Choroid plexus epithelial cell (primary cell): ENCODE measurements at regions not wholly inside any gene's neighbourhood (a gene's known extent, or its start where the extent isn't known, plus 50 kb on each side); places are given as distances from the start of the nearest gene placed in this dataset.
A peak's percentile ranks its signal among the peaks of the same experiment; 100 is the strongest.
"Not testable (repeated sequence)": the region's sequence is repeated elsewhere in the genome, so short reads cannot be mapped to it uniquely, and the experiment has no call there.

Experiments
- DNase-seq: peaks from one replicate; pipeline ENCODE4 v3.0.0-alpha.2; 2010; ENCODE audit warnings: low read depth
- H3K4me3 ChIP-seq: 2 replicates; pipeline ENCODE4 v1.5.1; 2011; ENCODE audit warnings: low read depth, mild to moderate bottlenecking, control low read depth, low read length, moderate library complexity
- TF ChIP-seq, protein P1 (sequence below): conservative IDR thresholded peaks from 2 replicates; pipeline ENCODE4 v1.5.1; 2011; ENCODE audit warnings: low read depth, mild to moderate bottlenecking, control low read depth, inconsistent platforms, low read length, moderate library complexity

DNA sequence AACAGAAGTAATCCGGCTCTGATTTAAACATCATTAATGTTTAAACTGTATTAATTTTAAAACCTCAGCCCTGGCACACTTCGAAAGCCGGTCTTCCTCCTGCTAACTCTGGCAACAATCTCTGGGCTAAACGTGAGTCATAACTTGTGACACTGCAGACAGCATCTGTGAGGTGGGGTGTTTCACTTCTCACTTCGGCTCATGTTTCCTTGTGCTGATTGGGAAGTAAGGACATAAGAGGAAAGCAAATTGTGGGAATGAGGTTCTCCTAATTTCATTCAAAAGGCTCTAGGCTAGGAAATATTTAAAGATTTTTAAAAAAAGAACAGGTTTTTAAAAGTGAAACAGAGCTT lies 139.9 kb upstream of the USP9X start:
- H3K4me3 ChIP-seq, result no peak overlapping the region
- peak; percentile 84 for DNase-seq
- TF ChIP-seq, protein P1, sequence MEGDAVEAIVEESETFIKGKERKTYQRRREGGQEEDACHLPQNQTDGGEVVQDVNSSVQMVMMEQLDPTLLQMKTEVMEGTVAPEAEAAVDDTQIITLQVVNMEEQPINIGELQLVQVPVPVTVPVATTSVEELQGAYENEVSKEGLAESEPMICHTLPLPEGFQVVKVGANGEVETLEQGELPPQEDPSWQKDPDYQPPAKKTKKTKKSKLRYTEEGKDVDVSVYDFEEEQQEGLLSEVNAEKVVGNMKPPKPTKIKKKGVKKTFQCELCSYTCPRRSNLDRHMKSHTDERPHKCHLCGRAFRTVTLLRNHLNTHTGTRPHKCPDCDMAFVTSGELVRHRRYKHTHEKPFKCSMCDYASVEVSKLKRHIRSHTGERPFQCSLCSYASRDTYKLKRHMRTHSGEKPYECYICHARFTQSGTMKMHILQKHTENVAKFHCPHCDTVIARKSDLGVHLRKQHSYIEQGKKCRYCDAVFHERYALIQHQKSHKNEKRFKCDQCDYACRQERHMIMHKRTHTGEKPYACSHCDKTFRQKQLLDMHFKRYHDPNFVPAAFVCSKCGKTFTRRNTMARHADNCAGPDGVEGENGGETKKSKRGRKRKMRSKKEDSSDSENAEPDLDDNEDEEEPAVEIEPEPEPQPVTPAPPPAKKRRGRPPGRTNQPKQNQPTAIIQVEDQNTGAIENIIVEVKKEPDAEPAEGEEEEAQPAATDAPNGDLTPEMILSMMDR, result no peak

GRCh38 chrX:40947276-40947675 lies 138.0 kb upstream of the USP9X start:
- TF ChIP-seq, protein P1, result no peak
- no peak overlapping the region for H3K4me3 ChIP-seq
- DNase-seq, result peak; percentile 61

DNA sequence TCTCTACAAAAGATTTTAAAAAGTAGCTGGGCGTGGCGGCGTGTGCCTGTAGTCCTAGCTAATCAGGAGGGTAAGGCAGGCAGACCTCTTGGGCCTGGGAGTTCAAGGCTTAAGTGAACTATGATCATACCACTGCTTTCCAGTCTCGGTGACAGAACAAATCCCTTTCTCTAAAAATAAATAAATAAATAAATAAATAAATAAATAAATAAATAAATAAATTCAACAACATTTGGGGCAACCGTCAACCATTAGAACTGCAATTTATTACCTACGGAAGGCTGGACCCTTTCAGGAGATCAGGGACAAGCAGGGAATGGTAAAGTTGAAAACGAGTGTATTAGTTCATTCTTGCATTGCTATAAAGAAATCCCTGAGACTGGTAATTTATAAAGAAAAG lies 136.2 kb upstream of the USP9X start:
- H3K4me3 ChIP-seq, result no peak overlapping the region
- TF ChIP-seq, protein P1, result no peak
- no peak for DNase-seq

DNA sequence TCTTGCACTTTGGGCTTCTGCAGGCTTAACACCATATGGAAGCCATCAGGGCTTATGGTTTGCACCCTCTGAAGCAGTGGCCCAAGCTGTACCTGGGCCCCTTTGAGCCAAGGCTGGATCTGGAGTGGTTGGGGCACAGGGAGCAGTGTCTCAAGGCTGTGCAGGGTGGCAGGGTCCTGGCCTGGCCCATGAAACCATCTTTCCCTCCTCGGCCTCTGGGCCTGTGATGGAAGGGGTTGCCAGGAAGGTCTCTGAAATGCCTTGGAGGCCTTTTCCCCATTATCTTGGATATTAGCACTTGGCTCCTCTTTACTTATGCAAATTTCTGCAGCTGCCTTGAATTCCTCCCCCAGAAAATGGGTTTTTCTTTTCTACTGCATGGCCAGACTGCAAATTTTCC lies 134.7 kb upstream of the USP9X start:
- no peak for DNase-seq
- TF ChIP-seq, protein P1, result no peak
- no peak overlapping the region for H3K4me3 ChIP-seq

DNA sequence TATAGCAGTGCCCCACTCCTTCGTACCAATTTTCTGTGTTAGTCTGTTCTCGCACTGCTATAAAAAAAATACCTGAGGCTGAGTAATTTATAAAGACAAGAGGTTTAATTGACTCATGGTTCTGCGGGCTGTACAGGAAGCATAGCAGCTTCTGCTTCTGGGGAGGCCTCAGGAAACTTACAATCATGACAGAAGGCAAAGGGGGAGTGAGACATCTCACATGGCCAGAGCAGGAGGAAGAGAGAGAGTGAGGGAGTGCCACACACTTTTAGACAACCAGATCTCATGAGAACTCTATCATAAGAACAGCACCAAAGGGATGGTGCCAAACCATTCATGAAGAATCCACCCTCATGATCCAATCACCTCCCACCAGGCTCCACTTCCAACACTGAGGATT lies 133.8 kb upstream of the USP9X start:
- not testable (repeated sequence) for H3K4me3 ChIP-seq, DNase-seq

GRCh38 chrX:40952855-40953254 lies 132.4 kb upstream of the USP9X start:
- DNase-seq, result peak; percentile 22
- TF ChIP-seq, protein P1, result no peak
- H3K4me3 ChIP-seq, result peak overlapping the region; percentile 37

- no peak for DNase-seq
- H3K4me3 ChIP-seq, result no peak overlapping the region
- TF ChIP-seq, protein P1, result no peak
These were observed 131.9 kb upstream of the USP9X start for GRCh38 chrX:40953369-40953768.

- peak; percentile 67 for DNase-seq
These were observed 125.2 kb upstream of the USP9X start for GRCh38 chrX:40960041-40960440.

More at GRCh38 chrX:40960041-40960440, 125.2 kb upstream of the USP9X start:
- H3K4me3 ChIP-seq, result no peak overlapping the region
- TF ChIP-seq, protein P1, result peak; percentile 20
